ENCODE measurements at regions not wholly inside any gene's neighbourhood (a gene's known extent, or its start where the extent isn't known, plus 50 kb on each side); places are given as distances from the start of the nearest gene placed in this dataset.

DNA sequence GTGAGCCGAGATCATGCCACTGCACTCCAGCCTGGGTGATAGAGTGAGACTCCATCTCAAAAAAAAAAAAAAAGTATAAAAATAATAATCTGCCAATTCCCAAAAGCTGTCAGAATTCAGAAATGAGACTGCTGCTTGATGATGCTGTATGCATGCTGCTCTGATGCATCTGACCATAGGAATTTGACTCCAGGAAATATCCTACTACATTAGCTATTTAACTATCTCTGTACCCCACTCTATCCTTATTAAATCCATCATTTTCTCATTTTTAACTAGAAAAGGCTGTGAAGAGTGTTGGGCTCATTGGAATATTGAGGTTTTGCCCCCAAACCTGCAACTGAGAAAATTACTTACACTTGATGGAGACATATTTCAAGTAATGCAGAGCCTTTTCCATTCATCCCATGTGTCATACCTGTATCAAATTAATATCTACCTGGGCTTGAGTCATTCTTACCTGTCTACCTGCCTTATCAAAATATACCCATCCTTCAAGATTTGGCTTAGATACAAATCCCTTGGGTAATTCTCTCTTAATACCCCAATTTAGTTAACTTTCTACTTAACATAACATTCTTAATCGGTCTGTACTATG, 135.2 kb upstream of the PREP start:
- no peak for DNase-seq

DNA sequence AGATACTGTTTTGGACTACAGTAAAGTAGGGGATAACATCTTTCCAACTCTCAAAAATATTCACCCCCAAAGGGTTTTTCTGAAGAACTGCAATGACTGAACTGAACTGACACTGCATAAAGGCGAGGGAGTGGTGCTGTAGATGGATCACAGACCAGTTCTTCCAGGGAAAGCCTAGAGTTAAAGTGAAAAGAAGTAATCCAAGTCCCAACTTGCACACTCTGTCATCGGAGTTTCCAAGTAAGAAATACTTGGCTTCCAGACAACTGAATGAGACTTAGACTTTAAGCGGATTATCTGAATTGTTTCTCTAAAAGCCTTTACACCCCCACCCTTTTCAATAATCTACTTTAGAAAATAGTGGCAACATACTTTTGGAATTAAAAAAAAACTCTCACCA, 134.1 kb upstream of the PREP start:
- H3K27ac ChIP-seq: no peak overlapping the region
- no peaks in the 10 kb centered on the region for H3K79me2 ChIP-seq (ENCODE audit: low read depth)
- H3K27me3 ChIP-seq (ENCODE audit: insufficient read depth, low read depth): no peaks in the 10 kb centered on the region
- no peak overlapping the region for H3K4me2 ChIP-seq
- no peaks in the 10 kb centered on the region for H3K9me2 ChIP-seq (ENCODE audit: insufficient read depth)
- ChIA-PET POLR2A (ENCODE audit: unreplicated experiment) (no interaction called here), CTCF (no interaction called here)
- H3K4me1 ChIP-seq (replicated peaks; ENCODE audit: insufficient read depth): no peaks in the 10 kb centered on the region
- no peak overlapping the region for H2AFZ ChIP-seq
- no TSS peak for BruUV-seq (replicated peaks)
- intact Hi-C loops (cut with micrococcal nuclease; ENCODE audit: unreplicated experiment): no loop called here
- TF ChIP-seq, protein P1, sequence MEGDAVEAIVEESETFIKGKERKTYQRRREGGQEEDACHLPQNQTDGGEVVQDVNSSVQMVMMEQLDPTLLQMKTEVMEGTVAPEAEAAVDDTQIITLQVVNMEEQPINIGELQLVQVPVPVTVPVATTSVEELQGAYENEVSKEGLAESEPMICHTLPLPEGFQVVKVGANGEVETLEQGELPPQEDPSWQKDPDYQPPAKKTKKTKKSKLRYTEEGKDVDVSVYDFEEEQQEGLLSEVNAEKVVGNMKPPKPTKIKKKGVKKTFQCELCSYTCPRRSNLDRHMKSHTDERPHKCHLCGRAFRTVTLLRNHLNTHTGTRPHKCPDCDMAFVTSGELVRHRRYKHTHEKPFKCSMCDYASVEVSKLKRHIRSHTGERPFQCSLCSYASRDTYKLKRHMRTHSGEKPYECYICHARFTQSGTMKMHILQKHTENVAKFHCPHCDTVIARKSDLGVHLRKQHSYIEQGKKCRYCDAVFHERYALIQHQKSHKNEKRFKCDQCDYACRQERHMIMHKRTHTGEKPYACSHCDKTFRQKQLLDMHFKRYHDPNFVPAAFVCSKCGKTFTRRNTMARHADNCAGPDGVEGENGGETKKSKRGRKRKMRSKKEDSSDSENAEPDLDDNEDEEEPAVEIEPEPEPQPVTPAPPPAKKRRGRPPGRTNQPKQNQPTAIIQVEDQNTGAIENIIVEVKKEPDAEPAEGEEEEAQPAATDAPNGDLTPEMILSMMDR (conservative IDR thresholded peaks at IDR 0.05): no peak
- no peak for TF ChIP-seq EZH2 (IDR thresholded peaks at IDR 0.05; ENCODE audit: low read depth)
- no peaks in the 10 kb centered on the region for H3F3A ChIP-seq (ENCODE audit: insufficient read depth, low read depth)
- no peak overlapping the region for H3K4me3 ChIP-seq
- no peaks in the 10 kb centered on the region for H4K20me1 ChIP-seq (ENCODE audit: insufficient read depth)
- H3K9me3 ChIP-seq (ENCODE audit: insufficient read depth, low read depth): no peaks in the 10 kb centered on the region
- H3K36me3 ChIP-seq (ENCODE audit: low read depth): no peaks in the 10 kb centered on the region
- no peak for DNase-seq

More for the DNA sequence above, 135.2 kb upstream of the PREP start:
- intact Hi-C loops (cut with micrococcal nuclease; ENCODE audit: unreplicated experiment): no loop called here
- no peaks in the 10 kb centered on the region for H3K4me1 ChIP-seq (replicated peaks; ENCODE audit: insufficient read depth)
- H3K79me2 ChIP-seq (ENCODE audit: low read depth): no peaks in the 10 kb centered on the region
- H3K4me3 ChIP-seq: no peak overlapping the region
- no peak overlapping the region for H2AFZ ChIP-seq
- no peak overlapping the region for H3K4me2 ChIP-seq
- H3F3A ChIP-seq (ENCODE audit: insufficient read depth, low read depth): no peaks in the 10 kb centered on the region
- TF ChIP-seq, protein P1 (conservative IDR thresholded peaks at IDR 0.05): no peak
- TF ChIP-seq EZH2 (IDR thresholded peaks at IDR 0.05; ENCODE audit: low read depth): no peak
- no peaks in the 10 kb centered on the region for H3K27me3 ChIP-seq (ENCODE audit: insufficient read depth, low read depth)
- no peaks in the 10 kb centered on the region for H3K36me3 ChIP-seq (ENCODE audit: low read depth)
- H4K20me1 ChIP-seq (ENCODE audit: insufficient read depth): no peaks in the 10 kb centered on the region
- H3K27ac ChIP-seq: no peak overlapping the region
- H3K9me3 ChIP-seq (ENCODE audit: insufficient read depth, low read depth): no peaks in the 10 kb centered on the region
- no TSS peak for BruUV-seq (replicated peaks)
- CTCF ChIA-PET: no interaction called here
- POLR2A ChIA-PET (ENCODE audit: unreplicated experiment): no interaction called here
- no peaks in the 10 kb centered on the region for H3K9me2 ChIP-seq (ENCODE audit: insufficient read depth)

- BruUV-seq (replicated peaks): no TSS peak
- no peaks in the 10 kb centered on the region for H4K20me1 ChIP-seq (ENCODE audit: insufficient read depth)
- POLR2A ChIA-PET (ENCODE audit: unreplicated experiment): no interaction called here
Observed at GRCh38 chr6:105533301-105533700, 130.4 kb upstream of the PREP start.

More at GRCh38 chr6:105533301-105533700, 130.4 kb upstream of the PREP start:
- no peak overlapping the region for H2AFZ ChIP-seq
- no peak for DNase-seq
- CTCF ChIA-PET: interaction anchor here (0.6 kb wide), 1 partner anchor 54 kb away, joined by 3 read pairs; no protein-coding TSS in a partner anchor
- no peak for TF ChIP-seq EZH2 (IDR thresholded peaks at IDR 0.05; ENCODE audit: low read depth)
- TF ChIP-seq, protein P1 (conservative IDR thresholded peaks at IDR 0.05): no peak
- no peaks in the 10 kb centered on the region for H3K36me3 ChIP-seq (ENCODE audit: low read depth)
- no peaks in the 10 kb centered on the region for H3K9me3 ChIP-seq (ENCODE audit: insufficient read depth, low read depth)
- no peaks in the 10 kb centered on the region for H3F3A ChIP-seq (ENCODE audit: insufficient read depth, low read depth)
- H3K4me1 ChIP-seq (replicated peaks; ENCODE audit: insufficient read depth): no peaks in the 10 kb centered on the region
- H3K9me2 ChIP-seq (ENCODE audit: insufficient read depth): no peaks in the 10 kb centered on the region
- no peak overlapping the region for H3K4me3 ChIP-seq
- no peak overlapping the region for H3K4me2 ChIP-seq
- H3K27ac ChIP-seq: no peak overlapping the region
- no peaks in the 10 kb centered on the region for H3K27me3 ChIP-seq (ENCODE audit: insufficient read depth, low read depth)
- no peaks in the 10 kb centered on the region for H3K79me2 ChIP-seq (ENCODE audit: low read depth)
- intact Hi-C loops (cut with micrococcal nuclease; ENCODE audit: unreplicated experiment): no loop called here

Measured in PC-9 (cell line).